DMS153 treated with DMSO at 0.1 percent for 48 hours (cell line): ENCODE measurements at regions not wholly inside any gene's neighbourhood (a gene's known extent, or its start where the extent isn't known, plus 50 kb on each side); places are given as distances from the start of the nearest gene placed in this dataset.

Experiments used
- DNase-seq: peaks from one replicate; lab custom pipeline; 2025; ENCODE audit not compliant: unreplicated experiment; lab: John Stamatoyannopoulos, UW

GRCh38 chr1:234537236-234537635 lies 58.3 kb upstream of the TARBP1 start:
- DNase-seq: no peak

- no peak for DNase-seq
Measured at GRCh38 chr1:234536741-234537140, 57.8 kb upstream of the TARBP1 start.

- DNase-seq: no peak
Measured at GRCh38 chr1:234535763-234536515, 57.0 kb upstream of the TARBP1 start.

GRCh38 chr1:234535218-234535617 lies 56.2 kb upstream of the TARBP1 start:
- no peak for DNase-seq

- DNase-seq: no peak
Measured at GRCh38 chr1:234533975-234534876, 55.2 kb upstream of the TARBP1 start.

- DNase-seq: no peak
Measured at GRCh38 chr1:234533034-234533891, 54.3 kb upstream of the TARBP1 start.

GRCh38 chr1:234532503-234532922 lies 53.5 kb upstream of the TARBP1 start:
- DNase-seq: no peak

GRCh38 chr1:234531151-234531635 lies 52.2 kb upstream of the TARBP1 start:
- DNase-seq: no peak

- no peak for DNase-seq
Measured at GRCh38 chr1:234530672-234531071, 51.7 kb upstream of the TARBP1 start.

GRCh38 chr1:234529950-234530237 lies 50.9 kb upstream of the TARBP1 start:
- DNase-seq: no peak

- no peak for DNase-seq
Measured at GRCh38 chr1:234529095-234529949, 50.3 kb upstream of the TARBP1 start.
